HT-29 (cell line): ENCODE measurements at regions not wholly inside any gene's neighbourhood (a gene's known extent, or its start where the extent isn't known, plus 50 kb on each side); places are given as distances from the start of the nearest gene placed in this dataset.
A peak's percentile ranks its signal among the peaks of the same experiment; 100 is the strongest.
"Not testable (repeated sequence)": the region's sequence is repeated elsewhere in the genome, so short reads cannot be mapped to it uniquely, and the experiment has no call there.

Source experiments
- DNase-seq: peaks from one replicate; pipeline ENCODE4 v3.0.0-alpha.2; 2015; ENCODE audit warnings: low spot score

GRCh38 chr20:24418731-24419130 is 50.7 kb upstream of the SYNDIG1 start:
- no peak for DNase-seq

- no peak for DNase-seq
Measured at GRCh38 chr20:24417485-24417884, 51.9 kb upstream of the SYNDIG1 start.

- not testable (repeated sequence) for DNase-seq
Measured at GRCh38 chr20:24415444-24415843, 54.0 kb upstream of the SYNDIG1 start.

DNA sequence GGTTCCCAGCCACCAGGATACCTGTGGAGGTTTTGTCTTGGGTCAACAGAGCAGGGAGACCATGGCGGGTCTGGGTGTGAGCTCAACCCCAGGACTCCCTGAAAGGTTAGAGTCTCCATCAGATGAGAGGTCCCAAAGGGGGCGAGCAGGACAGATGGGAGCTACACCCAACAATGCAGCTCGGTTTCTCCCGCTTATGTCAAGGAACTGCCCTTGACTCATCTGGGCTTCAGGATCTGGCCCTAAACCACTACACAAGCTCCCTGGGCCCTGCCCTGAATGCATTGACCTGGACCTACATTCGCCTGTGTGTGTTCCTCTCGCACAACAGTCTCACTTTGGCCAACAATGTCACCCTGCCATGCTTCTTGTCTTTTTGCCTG is 57.6 kb upstream of the SYNDIG1 start:
- no peak for DNase-seq

DNA sequence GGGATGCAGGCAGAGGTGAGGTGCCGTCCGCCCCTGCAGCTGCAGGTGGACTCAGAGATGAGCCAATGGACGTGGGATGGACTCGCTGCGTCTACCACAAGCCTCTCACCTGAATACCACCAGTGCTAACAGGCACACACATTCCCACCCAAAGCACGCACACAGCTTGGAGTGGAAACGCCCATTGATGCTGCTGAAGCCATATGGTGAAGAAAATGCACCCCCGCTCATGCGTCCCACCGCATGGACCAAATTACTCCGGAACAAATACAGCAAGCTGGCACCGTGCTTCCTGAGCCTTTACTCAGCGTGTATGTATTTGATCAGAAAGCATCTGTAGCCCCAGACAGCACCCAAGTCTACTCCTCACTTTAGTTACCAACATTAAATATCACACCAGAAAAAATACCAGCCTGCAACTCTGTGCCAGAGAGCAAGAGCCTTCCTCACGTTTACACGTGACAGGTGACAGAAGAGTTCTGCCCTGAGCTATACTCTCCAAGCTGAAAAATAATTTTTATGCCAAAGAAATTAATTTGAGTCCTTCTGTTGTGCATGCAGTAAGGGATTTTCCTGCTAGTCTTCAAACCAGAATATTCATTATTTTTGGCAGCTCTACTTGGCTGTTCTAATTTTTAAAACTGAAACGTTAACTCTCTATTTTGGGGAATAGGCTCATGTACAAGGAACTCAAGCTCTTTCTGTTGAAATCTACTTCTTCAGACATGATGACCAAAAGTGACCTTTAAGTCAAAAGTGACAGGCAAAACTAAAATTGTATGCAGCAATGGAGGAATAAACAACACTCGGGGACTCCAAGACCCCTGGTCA is 58.2 kb upstream of the SYNDIG1 start:
- no peak for DNase-seq

DNA sequence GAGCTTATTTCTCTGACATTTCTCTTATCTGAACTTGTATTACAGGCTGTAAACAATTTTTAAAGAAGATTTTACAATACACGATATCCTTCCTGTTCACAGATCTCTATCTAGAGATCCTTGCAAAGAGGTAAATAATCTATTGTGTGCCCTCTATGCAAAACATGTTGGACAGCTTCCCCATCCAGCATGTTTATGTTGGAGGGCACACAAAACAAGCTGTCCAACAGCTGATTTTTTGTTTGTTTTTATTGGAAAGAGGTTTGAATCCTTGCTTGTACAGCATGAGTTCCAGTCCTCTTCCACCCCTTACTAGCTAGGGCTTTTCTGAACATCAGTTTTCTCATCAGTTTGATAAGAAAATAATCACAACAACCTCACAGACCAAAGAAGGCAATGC is 62.3 kb upstream of the SYNDIG1 start:
- DNase-seq, result no peak

- peak; percentile 2 for DNase-seq
Measured at GRCh38 chr20:24406750-24407149, 62.7 kb upstream of the SYNDIG1 start.

DNA sequence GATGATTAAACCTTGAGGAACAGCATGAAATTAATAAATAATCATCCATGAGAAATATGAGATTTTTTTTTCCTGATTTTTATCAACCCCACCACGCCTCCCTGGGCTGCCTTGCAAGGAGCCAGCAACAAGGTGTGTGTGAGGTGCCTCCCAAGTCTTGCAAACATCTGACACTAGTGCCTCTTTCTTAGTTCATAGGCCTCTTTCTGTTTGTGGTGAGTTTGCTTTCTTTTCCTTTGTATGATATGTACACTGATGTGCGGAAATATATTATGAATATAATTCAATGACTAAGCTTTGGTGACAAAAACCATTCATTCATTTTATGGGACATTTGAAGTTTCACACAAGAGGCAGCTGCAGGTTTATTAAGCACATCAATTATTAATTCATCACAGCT is 63.2 kb upstream of the SYNDIG1 start:
- DNase-seq, result no peak

- no peak for DNase-seq
Measured at GRCh38 chr20:24405810-24406209, 63.6 kb upstream of the SYNDIG1 start.

DNA sequence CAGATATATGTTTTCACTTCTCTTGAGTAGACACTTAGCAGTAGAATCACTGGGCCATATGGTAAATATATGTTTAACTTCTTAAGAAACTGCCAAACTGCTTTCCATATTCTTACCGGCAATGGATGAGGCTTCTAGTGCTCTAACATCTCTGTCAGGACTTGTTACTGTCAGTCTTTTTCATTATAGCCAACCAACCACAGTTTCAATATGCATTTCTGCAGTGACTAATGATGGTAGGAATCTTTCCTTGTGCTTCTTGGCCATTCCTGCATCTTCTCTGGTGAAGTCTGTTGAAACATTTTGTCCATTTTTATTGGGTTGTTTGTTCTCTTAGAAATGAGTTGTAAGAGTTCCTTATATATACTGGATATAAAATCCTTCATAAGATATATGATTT is 66.0 kb upstream of the SYNDIG1 start:
- no peak for DNase-seq

DNA sequence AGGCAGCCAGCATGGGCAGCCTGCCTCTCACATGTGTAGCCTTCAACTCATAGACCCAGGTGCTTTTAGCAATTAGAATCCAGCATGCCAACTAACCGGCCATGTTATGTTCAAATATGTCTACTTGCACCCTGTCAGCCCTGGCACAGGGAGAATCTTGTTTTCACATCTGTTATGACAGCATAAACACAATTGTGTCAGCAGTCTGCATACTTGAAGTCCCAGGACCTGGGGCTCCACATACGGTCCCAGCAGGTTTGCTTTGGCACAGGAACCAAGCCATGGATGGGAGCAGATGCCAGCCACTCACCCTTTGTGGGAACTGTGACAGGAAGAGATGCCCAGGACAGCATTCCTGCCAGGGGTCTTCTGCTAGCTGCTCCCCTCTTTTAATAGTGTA is 67.2 kb upstream of the SYNDIG1 start:
- DNase-seq, result no peak

- no peak for DNase-seq
Measured at GRCh38 chr20:24395151-24395550, 74.3 kb upstream of the SYNDIG1 start.

DNA sequence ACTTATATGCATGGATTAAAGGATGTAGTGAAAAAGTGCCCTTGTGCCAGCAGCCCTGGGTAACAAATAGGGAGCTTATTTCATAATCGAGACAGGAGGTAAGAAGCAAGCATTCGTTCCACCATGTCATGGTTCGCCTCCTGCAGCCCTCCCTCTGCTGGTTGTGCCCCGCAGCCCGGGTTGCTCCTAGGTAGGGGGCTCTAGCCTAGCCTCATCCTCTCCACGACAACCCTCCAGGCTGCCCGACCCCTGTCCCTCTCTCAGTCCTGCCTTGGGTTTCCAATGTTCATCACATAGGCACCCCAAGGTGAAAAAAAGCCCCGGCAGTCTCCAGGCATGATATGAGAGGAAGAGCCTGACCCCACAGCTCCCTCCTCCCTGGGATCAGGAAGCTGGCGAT is 75.5 kb upstream of the SYNDIG1 start:
- no peak for DNase-seq

GRCh38 chr20:24392612-24393011 is 76.8 kb upstream of the SYNDIG1 start:
- no peak for DNase-seq

- no peak for DNase-seq
Measured at GRCh38 chr20:24389686-24390085, 79.7 kb upstream of the SYNDIG1 start.

DNA sequence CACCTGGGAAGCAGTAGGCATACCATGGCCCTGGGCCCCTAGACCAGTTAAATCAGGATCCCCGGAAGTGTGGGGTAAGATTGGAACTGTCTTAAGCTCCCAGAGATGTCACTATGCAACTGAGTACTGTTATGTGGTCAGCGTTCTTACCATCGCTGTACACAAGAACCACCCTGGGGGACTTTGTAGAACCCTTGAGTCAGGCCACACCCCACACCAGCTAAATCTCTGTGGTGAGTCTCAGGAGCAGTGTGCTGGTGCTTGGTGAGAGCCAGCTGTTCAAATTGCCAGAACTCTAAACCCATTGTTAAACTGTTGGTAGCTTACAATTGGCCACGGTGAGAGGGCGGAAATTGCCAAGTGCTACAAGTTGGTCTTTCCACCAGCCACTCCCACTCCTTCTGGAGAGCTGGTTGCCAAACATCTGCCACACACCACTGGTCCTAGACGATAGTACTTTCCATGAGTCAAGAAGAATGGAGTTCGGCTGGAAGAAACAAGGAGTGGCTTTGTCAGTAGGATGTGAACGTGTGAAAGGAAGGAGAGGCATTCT is 80.5 kb upstream of the SYNDIG1 start:
- DNase-seq, result no peak

- DNase-seq, result no peak
Measured at GRCh38 chr20:24385547-24385946, 83.9 kb upstream of the SYNDIG1 start.

DNA sequence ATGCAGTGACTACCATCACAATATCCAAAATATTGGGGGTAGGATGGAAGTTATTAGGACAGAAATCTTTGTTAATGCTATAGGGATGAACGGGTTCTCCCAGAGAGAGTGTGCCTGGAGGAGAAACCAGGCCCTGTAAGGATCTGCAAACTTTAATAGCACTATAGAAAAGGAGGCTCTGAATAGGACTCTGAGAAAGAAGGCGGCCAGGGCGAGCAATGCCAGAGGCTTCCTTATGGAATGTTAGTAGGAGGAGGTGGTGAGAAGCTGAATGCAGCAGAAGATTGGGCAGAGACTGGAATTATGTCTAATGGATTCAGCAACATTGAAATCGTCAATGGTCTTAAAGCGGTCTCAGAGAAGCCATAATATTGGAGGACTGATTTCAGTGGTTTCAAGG is 84.6 kb upstream of the SYNDIG1 start:
- DNase-seq, result no peak

DNA sequence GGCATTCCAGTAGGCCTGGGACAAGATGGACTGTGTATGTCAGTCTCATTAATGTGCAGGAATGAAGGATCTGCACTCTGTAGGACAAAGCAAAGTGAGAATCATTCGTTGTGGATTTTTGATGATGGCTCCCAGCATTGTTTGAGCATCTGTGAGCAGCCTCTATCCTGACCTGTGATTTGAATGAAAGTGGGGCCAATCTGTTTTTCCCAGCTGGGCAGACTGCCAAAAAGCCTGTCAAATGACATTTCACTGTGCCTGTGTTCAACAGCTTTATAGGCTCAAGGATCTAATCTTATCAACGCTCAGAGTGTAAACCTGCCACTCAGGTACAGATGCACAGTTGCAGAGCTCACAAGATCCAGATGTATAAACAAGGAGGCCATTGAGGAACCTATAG is 86.7 kb upstream of the SYNDIG1 start:
- no peak for DNase-seq

DNA sequence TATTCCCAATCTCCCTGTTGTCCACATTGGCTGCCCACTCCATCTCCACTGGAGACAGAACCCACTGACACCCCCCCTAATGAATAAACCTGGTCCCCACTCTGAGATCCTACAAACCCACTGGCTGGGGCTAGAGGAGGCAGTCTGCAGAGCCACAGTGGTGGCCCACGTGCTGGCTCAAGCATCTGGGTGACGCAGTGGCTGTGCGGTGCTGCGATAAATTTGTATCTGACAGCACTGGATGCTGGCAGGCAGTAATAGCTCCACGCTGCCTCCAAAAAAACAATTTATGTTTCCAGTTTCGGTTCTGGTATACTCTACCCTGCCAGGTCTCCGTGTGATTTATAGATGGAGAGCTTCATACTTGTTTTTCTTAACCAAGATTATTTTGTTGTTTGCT is 87.1 kb upstream of the SYNDIG1 start:
- no peak for DNase-seq

DNA sequence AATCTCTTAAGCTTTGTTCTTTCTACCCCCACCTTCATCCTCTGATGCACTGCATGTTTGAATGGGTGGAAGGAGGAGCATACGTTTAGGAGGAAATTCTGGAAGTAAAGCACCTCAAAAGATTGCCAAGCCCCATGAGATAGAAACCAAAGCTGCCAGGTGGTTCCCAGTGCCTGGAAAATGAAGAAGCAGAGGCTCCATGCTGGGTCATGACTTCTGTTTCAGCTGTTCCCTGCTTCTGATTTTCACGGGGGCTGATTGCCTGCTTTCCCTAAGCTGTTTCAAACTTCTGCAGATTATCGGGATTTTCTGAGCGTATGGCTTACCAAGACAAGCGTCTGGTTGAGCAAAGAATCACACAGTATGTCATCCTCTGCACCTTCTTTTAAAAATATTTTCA is 87.5 kb upstream of the SYNDIG1 start:
- no peak for DNase-seq

GRCh38 chr20:24379484-24379927 is 89.9 kb upstream of the SYNDIG1 start:
- no peak for DNase-seq

GRCh38 chr20:24378661-24379483 is 90.6 kb upstream of the SYNDIG1 start:
- DNase-seq, result no peak
